ENCODE measurements at regions not wholly inside any gene's neighbourhood (a gene's known extent, or its start where the extent isn't known, plus 50 kb on each side); places are given as distances from the start of the nearest gene placed in this dataset.
"Not testable (repeated sequence)": the region's sequence is repeated elsewhere in the genome, so short reads cannot be mapped to it uniquely, and the experiment has no call there.

DNA sequence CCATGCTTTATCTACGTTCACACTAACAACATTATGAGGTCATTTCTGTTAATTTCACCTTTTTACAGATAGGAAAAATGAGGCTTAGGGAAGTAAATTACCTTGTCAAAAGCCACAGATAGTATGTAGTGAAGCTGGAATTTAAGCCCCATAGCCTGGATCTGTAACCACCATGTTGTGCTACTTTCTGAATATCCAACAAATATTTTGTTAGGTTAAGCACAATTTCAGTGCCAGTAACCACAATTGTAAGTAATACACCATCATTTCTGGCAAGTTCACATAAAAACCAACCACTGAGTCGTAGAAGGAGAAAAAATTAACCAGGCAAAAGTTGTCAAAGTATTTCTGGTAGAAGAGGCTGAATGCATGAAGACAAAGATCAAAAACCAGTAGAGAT, 593.1 kb upstream of the CAMK1G start:
- Mint-ChIP-seq H3K9me3 (no peaks in the 10 kb centered on the region; the same call in 1 of the 2 replicates), H3K36me3 (ENCODE audit: low read depth) (no peaks in the 10 kb centered on the region), H3K4me1 (ENCODE audit: low read depth) (peaks cover 11% of the 10 kb centered on the region; the same call in 1 of the 2 replicates), H3K4me3 (no peak overlapping the region), H3K27me3 (ENCODE audit: insufficient read depth) (peaks cover 2% of the 10 kb centered on the region; the same call in 1 of the 2 replicates), H3K27ac (no peak overlapping the region)
- TF ChIP-seq, protein P1, sequence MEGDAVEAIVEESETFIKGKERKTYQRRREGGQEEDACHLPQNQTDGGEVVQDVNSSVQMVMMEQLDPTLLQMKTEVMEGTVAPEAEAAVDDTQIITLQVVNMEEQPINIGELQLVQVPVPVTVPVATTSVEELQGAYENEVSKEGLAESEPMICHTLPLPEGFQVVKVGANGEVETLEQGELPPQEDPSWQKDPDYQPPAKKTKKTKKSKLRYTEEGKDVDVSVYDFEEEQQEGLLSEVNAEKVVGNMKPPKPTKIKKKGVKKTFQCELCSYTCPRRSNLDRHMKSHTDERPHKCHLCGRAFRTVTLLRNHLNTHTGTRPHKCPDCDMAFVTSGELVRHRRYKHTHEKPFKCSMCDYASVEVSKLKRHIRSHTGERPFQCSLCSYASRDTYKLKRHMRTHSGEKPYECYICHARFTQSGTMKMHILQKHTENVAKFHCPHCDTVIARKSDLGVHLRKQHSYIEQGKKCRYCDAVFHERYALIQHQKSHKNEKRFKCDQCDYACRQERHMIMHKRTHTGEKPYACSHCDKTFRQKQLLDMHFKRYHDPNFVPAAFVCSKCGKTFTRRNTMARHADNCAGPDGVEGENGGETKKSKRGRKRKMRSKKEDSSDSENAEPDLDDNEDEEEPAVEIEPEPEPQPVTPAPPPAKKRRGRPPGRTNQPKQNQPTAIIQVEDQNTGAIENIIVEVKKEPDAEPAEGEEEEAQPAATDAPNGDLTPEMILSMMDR (IDR thresholded peaks at IDR 0.05), result no peak
- DNase-seq, result no peak

DNA sequence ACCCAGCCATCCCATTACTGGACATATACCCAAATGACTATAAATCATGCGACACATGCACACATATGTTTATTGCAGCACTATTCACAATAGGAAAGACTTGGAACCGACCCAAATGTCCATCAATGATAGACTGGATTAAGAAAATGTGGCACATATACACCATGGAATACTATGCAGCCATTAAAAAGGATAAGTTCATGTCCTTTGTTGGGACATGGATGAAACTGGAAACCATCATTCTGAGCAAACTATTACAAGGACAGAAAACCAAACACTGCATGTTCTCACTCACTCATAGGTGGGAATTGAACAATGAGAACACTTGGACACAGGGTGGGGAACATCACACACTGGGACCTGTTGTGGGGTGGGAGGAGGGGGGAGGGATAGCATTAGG, 586.5 kb upstream of the CAMK1G start:
- not testable (repeated sequence) for H3K36me3 Mint-ChIP-seq (ENCODE audit: low read depth); H3K4me3 Mint-ChIP-seq; DNase-seq; H3K27me3 Mint-ChIP-seq (ENCODE audit: insufficient read depth); H3K27ac Mint-ChIP-seq; H3K9me3 Mint-ChIP-seq; H3K4me1 Mint-ChIP-seq (ENCODE audit: low read depth)

DNA sequence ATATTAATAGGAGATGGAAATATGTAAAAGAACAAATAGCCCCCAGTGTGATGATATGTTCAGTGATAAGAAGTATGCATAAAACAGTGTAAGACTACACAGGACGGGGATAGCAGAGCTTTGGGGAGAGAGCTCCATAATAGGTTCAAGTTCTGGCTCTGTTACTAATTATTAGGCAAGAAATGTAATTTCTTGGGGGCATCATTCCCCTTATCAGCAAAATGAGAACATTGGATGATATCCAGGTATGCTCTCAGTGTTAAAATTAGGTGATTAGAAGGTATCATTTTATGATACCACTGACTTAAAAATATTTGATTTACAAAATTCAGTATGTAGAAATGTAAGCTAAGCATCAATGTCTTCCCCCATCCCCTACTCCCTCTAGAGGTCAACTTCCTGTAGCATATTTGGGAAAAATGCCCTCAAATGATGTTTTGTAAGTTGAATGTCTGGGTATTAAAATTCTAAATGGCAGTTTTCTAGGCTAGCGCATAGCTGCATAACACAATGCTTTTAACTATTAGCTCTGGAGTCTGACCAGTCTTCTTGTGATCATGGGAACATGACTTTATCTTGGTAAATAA, 585.7 kb upstream of the CAMK1G start:
- H3K4me3 Mint-ChIP-seq, result no peak overlapping the region
- H3K27ac Mint-ChIP-seq, result no peak overlapping the region
- peak; percentile 7 for DNase-seq
- no peaks in the 10 kb centered on the region for H3K4me1 Mint-ChIP-seq (ENCODE audit: low read depth)
- peaks cover 2% of the 10 kb centered on the region; the same call in 1 of the 2 replicates for H3K27me3 Mint-ChIP-seq (ENCODE audit: insufficient read depth)
- H3K36me3 Mint-ChIP-seq (ENCODE audit: low read depth), result no peaks in the 10 kb centered on the region
- TF ChIP-seq, protein P1 (IDR thresholded peaks at IDR 0.05), result peak; percentile 68
- peaks cover 6% of the 10 kb centered on the region; the same call in 1 of the 2 replicates for H3K9me3 Mint-ChIP-seq

DNA sequence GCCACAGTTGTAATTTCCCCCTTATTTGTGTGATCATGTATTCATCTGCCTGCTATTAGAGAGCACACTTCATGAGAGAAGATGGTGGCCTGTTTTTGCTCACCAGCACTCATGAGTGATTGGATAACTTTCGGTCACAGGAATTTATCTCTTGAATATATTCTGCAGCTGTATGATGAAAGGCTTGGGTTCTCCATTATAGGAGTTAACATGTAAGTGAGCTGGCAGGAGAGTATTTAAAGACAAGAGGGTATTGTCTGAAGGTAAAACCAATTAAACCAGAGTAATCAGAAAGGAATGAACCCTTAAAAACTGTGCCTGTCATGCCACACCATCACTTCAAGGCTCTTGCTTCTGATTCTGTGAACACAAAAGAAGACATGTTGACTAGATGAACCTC, 574.9 kb upstream of the CAMK1G start:
- H3K36me3 Mint-ChIP-seq (ENCODE audit: low read depth), result no peaks in the 10 kb centered on the region
- H3K27me3 Mint-ChIP-seq (ENCODE audit: insufficient read depth), result no peaks in the 10 kb centered on the region
- H3K9me3 Mint-ChIP-seq, result peaks cover 19% of the 10 kb centered on the region

DNA sequence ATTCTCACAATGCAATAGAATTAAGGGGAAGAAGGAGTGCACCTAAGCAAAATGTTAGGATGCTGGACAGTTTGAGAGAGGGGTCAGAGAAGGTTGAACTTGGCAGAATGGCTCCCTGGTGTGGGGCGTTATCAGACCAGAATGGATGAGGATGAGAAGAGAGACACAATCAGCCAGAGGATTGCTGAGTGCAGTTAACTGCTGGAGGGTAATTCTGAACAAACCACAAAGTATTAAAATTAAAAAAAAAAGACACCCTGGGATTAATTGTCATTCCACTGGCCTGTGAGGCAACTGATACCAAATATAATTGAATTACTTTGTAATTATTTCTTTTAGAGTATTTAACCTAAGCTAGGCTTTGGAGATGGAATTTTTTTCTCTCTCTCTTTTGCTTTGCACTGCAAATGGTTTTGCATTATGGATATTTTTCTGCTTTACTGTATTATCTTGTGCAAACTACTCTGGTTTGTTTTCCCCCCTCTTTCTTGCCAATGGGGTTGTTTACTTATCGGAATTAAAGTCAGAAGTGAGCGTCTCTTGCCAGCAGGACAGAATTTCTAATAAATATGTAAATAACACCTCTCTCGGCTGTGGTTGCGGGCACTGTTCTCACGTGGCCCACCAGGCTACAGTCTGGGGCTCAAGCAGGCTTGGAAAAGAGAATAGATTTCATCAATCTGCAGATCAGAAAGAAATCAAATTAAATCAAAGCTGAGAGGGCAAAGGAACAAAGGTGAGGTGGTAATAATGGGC, 572.9 kb upstream of the CAMK1G start:
- DNase-seq, result no peak
- Mint-ChIP-seq H3K27ac (no peak overlapping the region), H3K27me3 (ENCODE audit: insufficient read depth) (no peaks in the 10 kb centered on the region), H3K9me3 (peaks cover 25% of the 10 kb centered on the region), H3K4me1 (ENCODE audit: low read depth) (no peaks in the 10 kb centered on the region), H3K4me3 (no peak overlapping the region), H3K36me3 (ENCODE audit: low read depth) (no peaks in the 10 kb centered on the region)
- TF ChIP-seq, protein P1 (IDR thresholded peaks at IDR 0.05), result no peak

More for the DNA sequence above, 574.9 kb upstream of the CAMK1G start:
- H3K4me3 Mint-ChIP-seq, result no peak overlapping the region
- TF ChIP-seq, protein P1 (IDR thresholded peaks at IDR 0.05), result no peak
- H3K4me1 Mint-ChIP-seq (ENCODE audit: low read depth), result no peaks in the 10 kb centered on the region
- no peak for DNase-seq
- H3K27ac Mint-ChIP-seq, result no peak overlapping the region

Measured in HFFc6 (cell line).